Stimulated activated CD4-positive, alpha-beta T cell treated with anti-CD3 and anti-CD28 coated beads, Interleukin-1b, Interleukin-23, amount 100 ng/mL, for 24 hours (primary cell): ENCODE measurements at regions not wholly inside any gene's neighbourhood (a gene's known extent, or its start where the extent isn't known, plus 50 kb on each side); places are given as distances from the start of the nearest gene placed in this dataset.
"Not testable (repeated sequence)": the region's sequence is repeated elsewhere in the genome, so short reads cannot be mapped to it uniquely, and the experiment has no call there.

Experiments used
- DNase-seq, 4 experiments: peaks; one replicate each; pipeline ENCODE4 v3.0.0-alpha.2; 2020; ENCODE audit warnings: low read depth in 4 of 4, low spot score in 1 of 4

DNA sequence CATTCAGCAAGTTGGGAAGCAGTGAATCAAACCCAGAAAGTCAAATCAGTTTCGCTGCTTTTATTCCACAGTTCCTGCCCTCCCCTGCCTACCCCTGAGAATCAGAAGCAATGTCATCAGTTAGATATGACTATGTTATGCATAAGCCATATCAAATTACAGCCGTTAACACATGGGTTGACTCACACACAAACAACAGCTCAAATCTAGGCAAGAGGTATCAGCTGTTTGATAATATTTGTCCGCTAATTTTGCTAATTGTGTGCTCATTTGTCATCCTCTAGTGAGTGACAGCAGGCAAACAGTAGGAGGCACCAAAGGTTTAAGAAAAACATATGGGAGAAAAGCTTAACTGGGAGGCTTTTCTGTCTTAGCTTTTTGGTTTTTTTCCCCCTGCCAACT is 327.4 kb upstream of the CCL2 start:
- DNase-seq, result no peak

DNA sequence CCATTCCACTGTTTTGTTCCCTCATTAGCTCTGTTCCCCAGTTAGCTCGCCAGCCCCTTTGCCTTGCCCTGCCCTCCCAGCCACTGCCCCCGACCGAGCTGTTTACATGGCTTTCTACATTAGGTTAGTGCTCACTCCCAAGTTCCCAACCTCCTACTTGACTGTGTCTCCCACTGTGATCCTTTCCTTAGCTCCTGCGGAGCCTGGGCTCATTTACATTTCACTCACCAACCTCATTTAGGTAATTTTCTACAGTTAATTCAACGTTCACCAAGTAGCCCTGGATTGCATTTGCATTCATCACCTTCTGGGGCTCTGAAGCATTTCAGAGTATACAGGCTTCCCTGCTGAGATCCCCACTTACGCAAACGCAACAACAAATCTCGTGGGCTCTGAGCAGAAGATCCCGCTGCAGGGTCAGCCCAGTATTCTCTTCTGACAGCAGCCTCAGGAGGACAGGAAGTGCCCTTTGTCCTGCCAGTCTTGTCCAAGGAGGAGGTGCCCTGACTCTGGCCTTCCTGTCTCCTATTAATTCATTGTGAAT is 325.8 kb upstream of the CCL2 start:
- DNase-seq, result no peak

DNA sequence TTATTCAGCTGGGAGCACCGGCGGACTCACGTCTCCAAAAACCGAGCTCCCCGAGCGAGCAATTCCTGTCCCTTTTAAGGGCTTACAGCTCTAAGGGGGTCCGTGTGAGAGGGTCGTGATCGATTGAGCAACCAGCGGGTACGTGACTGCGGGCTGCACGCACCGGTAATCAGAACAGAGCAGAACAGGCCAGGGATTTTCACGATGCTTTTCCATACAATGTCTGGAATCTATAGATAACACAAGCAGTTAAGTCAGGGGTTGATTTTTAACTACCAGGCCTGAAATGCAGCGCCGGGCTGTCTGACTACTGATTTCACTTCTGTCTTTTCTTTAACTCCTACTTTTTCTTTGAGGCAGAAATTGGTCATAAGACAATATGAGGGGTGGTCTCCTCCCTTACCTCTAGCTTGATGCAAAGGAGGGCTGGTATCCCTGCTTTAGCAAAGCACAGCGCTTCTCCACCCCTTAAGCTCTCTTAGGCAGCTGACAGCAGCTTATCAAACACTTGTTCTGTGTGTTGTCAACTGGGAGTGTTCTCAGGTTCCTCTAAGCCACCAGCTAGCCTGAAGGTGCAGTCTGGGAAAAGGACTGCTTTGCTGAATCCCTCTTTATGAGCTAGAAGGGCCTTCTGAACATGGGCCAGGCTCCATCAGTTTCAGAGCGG is 323.8 kb upstream of the CCL2 start:
- not testable (repeated sequence) for DNase-seq

DNA sequence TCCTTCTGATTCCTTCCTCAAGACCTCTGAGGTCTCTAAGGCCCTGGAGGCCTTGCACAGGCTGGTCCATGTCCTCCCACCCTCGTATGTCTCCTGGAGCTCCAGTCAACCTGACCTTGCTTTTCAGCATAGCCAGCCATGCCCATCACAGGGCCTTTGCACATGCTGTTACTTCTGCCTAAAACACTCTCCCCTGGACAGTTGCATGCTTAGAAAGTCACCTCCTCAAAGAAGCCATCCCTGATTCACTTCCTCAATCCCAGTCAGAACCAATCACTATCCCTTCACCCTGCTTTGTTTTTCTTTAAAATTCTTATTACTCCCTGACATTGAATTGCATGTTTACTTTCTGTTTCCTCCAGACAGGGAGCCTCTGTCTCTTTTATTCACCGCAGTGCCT is 322.1 kb upstream of the CCL2 start:
- no peak for DNase-seq

DNA sequence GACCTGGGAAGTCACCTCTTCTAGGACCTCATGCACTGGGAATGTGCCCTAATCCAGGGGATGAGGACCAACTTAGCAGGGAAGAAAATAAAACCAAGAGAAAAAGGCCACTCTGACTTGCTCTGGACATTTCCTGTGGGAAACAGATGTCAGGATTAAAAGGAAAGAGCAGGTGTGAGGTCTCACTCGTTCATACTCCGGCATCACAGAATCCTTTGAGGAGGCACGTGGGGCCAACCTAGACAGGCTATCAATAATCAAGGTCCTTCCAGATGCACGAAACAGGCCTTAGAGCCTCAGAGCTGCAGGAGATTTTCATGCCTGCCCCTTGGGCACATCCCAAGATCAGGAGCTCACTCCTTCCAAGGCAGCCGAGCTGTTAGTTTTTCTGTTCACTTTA is 321.5 kb upstream of the CCL2 start:
- no peak for DNase-seq

DNA sequence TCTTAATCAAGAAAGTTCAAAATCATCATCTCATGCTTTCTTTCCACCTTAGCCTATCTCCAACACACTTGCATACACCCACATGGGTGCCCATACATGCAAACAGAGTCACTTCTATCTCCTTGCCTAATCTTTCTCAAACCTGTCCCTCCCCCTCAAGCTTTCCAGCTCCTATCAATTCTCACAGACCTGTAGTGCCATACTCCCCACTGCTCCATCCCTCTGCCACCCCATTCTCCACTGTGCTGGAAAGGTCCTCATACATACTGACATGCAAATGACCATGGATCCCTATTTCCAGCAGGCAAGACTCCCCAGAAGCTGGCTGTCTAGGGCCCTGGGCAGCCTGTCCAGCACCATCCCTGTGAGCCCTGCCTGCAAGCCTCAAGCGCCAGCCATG is 320.4 kb upstream of the CCL2 start:
- DNase-seq, result no peak

DNA sequence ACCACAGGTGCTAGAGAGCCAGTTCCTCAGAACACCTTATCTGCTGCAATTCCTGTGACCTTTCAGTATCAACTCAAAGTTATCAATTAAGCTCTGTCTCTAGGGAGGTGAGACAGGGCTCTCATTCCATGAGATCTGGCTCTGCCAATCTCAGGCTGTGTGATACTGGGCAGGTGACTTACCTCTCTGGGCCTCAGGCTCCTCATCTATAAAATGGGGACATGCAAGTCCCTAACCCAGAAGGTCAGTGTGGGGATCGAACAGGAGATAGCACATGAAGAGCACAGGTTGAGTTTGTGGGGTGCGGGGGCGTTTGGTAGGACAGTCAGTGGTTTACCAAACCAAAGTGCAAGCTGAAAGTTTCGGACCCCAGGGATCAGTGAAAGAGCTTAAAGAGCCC is 319.3 kb upstream of the CCL2 start:
- no peak for DNase-seq

DNA sequence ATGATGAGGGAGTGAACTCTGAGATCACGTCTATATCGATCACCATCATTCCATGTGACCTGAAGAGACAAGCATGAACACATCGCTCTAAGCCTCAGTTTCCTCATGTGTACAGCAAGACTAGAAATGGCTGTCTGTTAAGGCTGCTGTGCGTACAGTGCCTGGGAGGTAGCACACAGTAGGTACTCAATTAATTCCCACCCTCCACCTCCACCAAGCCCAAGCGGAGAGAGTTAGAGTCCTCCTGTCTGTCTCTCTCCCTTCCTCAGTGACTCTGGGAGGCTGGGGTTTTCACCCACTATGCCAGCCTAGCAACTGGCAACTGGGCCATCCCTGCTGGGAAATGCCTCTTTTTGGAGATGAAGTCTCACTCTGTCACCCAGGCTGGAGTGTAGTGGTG is 318.3 kb upstream of the CCL2 start:
- DNase-seq, result no peak

DNA sequence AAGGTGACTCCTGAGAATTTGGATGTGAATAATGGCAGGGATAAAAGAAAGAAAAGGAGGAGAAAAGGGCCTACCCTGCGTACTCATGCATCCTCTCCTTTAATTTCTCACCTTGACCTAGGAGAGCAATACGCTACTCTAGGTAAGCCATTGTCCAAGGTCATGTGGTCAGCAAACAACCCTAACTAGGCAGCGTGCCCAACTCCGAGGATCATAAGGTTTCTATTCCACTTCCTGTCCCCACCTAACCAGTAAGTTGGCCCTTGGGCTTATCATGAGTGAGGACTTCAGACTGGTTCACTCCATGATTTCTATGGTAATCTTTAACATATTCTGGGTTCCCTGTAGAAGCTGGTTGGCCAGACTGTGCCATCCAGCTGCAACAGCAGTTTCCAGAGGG is 315.1 kb upstream of the CCL2 start:
- DNase-seq, result no peak

DNA sequence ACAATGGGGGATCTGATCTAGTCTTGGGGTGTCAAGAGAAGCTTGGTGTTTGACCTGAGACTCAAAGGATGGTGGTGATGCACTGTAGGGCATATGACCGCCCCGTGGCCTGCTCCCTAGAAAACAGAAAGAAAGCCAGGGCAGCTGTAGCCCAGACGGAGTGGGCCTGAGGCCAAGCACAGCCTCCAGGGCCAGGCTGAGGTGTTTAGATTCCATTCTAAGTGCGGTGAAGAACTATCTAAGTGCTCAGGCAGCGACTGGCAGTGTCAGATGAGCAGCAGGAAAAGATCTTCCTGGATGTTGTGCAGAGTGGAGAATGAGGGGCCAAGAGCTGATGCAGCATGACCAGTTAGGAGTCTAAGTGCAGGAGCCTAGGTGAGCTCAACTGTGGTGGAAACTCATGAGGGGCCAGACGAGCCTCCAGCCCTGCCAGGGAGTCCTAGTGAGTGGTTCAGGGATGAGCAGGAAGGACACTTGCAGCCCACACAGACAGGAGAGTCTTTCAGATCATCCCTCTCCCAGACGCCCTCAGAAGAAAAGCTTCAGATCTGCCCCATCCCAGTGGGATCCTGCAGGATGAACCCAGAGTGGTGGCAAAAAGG is 314.2 kb upstream of the CCL2 start:
- no peak for DNase-seq

DNA sequence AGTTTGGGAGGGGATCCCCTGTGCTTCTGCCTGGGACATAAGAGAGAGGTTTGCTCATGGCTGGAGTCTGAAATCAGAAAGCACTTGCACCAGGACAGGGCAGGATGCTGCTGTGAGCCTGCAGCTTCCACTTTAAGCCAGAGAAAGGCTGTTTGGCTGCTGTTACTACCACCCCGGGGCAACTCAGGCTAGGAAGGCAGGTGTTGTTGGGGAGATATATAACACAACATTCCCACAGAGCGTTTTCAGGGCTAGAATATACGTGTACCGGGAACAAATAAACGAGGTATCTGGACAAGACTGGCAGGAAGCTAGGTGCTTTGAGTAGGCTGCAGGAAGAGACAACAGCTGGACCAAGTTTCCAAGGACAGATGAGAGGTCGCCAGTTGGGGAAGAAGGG is 313.3 kb upstream of the CCL2 start:
- no peak for DNase-seq

DNA sequence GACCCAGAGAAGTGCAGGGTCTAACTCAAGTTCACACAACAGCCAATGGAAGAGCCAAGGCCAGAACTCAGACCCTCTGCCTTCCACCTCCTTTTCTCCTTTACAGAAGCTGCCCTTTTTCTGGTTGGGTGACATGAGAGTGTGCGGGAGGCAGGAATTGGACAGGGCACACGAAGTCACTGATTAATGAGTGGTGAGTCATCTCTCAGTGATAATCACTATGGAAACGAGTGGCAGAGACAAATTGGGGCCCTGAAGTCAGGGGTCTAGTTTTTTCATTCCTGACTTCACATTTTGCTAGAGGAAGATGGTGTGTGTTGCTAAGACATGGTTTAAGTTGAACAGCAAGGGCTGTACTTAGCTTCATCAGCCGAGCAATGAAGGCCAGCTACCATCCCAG is 312.7 kb upstream of the CCL2 start:
- DNase-seq, result no peak

DNA sequence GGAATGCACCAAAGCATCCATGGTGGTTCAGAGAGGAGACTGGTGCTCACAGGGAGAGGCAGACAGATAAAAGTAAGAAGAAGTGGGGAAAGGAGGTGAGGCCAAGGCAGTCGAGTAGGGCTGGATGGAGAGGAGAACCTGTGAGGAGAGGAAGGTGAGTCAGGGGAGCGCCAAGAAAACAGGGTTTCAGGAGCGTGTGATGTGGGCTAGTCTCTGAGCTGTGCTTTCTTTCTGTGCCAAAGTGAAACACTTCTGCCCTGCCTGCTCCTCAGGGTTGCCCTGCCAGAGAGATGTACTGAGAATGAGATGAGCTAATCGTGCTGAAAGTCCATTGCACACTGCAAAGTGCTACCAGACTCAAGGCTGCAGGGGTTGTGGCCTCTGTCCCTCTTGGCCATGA is 310.7 kb upstream of the CCL2 start:
- DNase-seq, result no peak

DNA sequence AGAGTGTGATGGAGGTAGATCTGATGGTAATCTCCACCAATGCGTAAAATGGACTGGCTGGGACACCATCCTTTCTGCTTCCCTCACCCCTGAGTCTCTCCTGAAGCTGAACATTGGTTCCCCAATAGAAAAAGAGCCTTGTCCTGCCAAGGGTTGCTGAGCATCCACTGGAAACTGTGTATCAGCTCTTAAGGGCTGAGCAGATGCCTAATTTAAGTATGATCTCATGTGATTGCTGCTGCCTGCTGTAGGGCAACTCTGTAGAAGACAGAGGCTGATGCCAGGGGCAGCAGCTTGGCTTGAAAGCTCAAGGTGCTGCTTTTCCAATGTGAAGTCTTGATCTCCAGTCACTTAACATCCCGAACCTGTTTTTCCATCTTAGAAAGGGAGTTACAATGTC is 310.3 kb upstream of the CCL2 start:
- DNase-seq, result no peak

DNA sequence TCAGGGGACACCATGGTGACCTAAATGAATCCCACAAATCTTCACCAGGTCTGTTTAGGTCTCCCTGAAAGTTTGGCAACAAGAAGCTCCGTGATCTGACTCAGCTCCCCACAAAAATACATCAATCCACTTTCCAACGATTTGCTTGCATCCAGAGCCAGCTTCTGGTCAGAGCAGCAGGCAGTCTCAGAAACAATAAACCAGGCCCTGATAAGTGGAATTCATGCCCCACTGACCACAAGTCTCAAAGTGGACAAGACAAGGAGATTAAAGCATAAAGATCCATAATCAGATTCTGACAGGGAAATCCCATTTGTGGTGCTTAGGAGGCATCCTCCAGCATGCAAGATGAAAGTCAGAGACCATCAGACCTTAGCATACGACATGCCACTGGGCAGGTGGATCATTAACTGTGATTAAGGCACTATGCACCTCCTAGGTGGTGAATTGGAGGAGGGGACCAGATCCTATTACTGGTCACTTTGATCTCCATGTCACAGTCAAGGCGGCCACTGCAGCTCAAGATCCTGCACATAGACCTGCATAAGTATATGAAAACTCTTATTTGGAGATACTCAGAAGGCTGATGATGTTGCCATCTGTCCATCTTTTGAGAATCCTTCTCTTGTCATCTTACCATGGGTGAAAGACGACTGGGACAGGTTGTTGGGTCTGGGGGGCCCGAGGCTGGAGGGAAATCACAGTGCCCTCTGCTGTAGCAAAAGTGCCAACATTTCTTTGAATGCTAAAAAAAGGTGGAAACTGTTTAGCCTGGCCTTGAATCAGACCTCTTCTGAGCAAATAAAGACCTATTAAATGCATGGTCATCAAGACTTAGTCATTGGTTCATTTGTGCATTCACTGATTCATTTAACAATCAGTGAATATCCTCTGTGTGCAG is 309.2 kb upstream of the CCL2 start:
- DNase-seq, result no peak

DNA sequence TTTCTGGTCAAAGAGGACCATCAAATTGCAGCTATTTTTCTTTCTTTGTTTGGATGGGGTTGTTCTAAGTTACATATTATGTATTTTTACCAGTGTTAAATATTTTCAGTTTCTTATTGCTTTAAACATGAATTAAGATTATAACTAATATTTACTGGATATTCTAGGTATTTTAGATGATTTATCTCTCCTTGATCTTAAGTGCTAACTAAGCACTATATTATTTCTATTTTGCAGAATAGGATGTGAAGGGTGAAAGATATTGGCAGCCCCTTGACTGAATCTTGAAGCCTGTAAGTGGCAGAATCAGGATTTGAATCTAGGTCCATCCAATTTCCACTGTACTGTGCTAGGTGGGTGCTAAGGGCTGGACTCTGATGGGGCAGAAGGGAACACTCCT is 307.3 kb upstream of the CCL2 start:
- DNase-seq, result no peak

DNA sequence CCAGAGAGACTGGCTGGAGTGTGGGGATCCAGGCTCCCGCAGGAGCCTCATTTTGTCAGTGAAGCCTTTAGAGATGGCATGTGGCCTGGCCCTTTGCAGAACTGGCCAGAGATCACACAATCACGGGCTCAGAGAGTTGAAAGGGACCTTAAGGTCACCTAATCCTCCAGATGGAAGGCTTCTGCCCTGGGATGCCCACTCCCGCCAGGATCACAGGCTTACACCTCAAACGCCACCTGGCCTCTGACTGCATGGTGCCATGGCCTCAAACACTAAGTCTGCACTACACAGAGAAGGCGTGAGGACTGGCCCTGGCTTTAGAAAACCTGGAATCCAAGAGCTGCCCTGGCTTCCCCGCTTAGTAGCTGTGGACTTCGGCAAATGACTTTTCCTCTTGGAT is 306.8 kb upstream of the CCL2 start:
- no peak for DNase-seq

DNA sequence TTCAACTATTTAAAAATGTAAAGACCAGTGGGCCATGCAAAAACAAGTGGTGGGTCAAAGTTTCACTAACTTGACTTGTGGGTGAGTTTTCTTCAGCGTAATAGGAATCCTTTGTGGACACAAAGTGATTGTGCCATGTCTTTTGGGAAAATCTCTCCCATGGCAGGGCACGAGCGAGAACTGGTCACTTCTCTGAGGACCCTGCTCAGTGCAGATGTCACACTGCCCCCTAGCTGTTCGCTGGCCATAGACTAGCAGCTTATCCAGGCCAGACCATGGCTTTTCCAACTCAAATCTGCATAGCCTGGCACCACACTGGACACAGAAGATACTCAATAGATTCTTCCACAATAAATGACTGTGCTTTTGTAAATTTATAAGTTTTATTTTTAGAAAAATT is 306.0 kb upstream of the CCL2 start:
- no peak for DNase-seq

DNA sequence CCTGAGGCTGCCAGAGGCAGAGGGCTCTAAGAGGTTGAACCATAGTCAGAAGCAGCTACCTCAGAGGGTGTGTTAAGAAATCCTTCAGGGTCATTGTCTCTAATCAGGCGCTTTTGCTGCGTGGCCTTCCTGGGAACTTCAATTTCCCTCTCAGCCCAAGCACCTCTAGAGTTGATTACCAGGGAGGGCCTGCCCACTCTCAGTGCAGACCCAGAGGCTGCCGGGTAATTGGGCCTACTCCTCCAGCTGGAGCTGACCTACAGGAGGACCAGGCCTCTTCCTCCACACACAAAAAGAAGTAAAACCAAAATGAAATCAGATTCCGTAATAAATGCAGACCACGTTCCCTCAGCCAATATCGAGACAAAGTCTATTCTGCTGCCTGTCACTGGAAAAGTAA is 305.0 kb upstream of the CCL2 start:
- DNase-seq, result no peak

DNA sequence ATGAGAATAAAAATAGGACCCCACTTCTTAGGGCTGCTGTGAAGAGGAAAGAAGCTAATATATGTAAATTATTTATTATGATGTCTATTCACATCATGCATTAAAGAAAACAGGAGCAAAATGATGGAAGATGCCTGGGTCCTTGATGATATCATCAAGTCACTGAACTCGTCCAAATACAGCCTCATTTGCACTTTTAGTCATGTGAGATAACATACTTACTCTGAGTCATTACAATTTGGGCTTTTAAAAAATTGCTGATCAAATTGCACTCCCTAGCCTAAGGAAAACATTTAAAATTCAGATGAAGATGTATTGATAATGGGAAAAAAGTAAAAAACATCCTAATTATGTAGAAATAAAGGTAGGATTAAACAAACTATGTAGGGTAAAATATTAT is 302.7 kb upstream of the CCL2 start:
- DNase-seq, result no peak

DNA sequence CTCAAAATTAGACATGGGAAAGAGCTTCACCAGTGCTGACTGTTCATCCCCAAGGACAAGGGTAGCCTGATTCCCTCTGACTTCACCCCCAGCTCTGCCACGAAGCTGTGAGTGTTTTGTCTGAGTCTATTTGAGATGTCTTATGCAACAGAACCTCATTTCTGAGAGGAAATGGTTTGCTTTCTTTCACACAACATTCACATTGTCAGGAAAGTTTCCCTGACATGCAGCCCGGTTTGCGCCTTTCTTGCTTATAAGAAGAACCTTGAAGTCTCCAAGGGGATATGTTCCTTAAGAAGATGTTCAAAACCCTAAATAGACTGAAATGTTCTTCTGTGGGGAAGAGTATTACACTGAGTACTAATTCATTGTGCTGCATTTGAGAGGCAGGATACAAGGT is 300.5 kb upstream of the CCL2 start:
- DNase-seq, result no peak

DNA sequence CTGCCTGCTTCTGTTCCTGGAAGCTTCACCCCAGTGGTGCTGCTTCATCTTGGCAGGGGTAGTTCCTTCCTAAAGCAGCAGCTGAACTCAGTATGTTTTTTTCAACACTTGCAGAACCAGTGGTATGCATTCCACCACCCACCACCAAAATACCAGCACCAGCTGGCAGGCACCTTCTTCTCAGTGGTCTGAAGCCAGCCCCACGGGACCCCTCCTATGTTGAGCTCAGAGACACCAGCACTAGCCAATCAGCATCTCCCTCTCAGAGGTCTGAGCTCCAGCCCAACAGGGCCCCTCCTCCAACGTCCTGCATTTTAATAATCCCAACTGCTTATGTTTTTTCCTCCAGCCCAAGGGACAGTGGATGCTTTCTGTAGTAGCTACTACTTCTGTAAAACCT is 299.6 kb upstream of the CCL2 start:
- no peak for DNase-seq
